Aorta (tissue), 5 donors: ENCODE measurements at regions not wholly inside any gene's neighbourhood (a gene's known extent, or its start where the extent isn't known, plus 50 kb on each side); places are given as distances from the start of the nearest gene placed in this dataset.

ENCODE experiments used
- ATAC-seq: fragments of 200-7000 bp; cut with Tn5 transposase; one replicate; pipeline ENCODE4 v1.9.1; 2022; ENCODE audit warnings: moderate library complexity; ENCODE audit not compliant: low FRiP score
- DNase-seq, 2 donors: peaks; one replicate each; pipeline ENCODE4 v3.0.0-alpha.2; 2020
- H3K27ac ChIP-seq, 2 donors: one replicate each; pipeline ENCODE4 v1.5.1; 2013; ENCODE audit warnings: low read length in 2 of 2, mild to moderate bottlenecking in 2 of 2, moderate library complexity in 2 of 2, control low read depth in 1 of 2, inconsistent platforms in 1 of 2, low read depth in 1 of 2
- H3K27me3 ChIP-seq, 2 donors: one replicate each; pipeline ENCODE4 v1.6.1; 2013; ENCODE audit warnings: control low read depth in 1 of 2, low read length in 1 of 2, mild to moderate bottlenecking in 1 of 2, moderate library complexity in 1 of 2; ENCODE audit not compliant: insufficient read depth in 2 of 2, control insufficient read depth in 1 of 2
- H3K36me3 ChIP-seq, 2 donors: one replicate each; pipeline ENCODE4 v1.6.1; 2013; ENCODE audit warnings: control low read depth in 1 of 2, low read length in 1 of 2, mild to moderate bottlenecking in 1 of 2; ENCODE audit not compliant: insufficient read depth in 2 of 2, control insufficient read depth in 1 of 2
- H3K4me1 ChIP-seq, 2 donors: one replicate each; pipeline ENCODE4 v1.6.1; 2013; ENCODE audit warnings: low read length in 2 of 2, control low read depth in 1 of 2, mild to moderate bottlenecking in 1 of 2, moderate library complexity in 1 of 2; ENCODE audit not compliant: insufficient read depth in 2 of 2, control insufficient read depth in 1 of 2
- H3K4me3 ChIP-seq, 2 donors: one replicate each; pipeline ENCODE4 v1.5.1; 2013; ENCODE audit warnings: low read length in 2 of 2, control low read depth in 1 of 2, mild to moderate bottlenecking in 1 of 2
- H3K9me3 ChIP-seq: one replicate; pipeline ENCODE4 v1.6.1; 2013; ENCODE audit warnings: mild to moderate bottlenecking, low read length; ENCODE audit not compliant: control insufficient read depth
- whole genome bisulfite sequencing, 2 donors: extraction: QIAGEN DNeasy Blood & Tissue Kit; methylation state at CpG; one replicate each; pipeline ENCODE4 v1.1.7; 2013; 5-methylcytosine and 5-hydroxymethylcytosine counted together
- intact Hi-C, 2 donors: fragments of 100-400 bp; cut with DNase I; formaldehyde crosslinking; loops; one replicate each; pipeline versions ENCODE4 v1.14.2 to v1.15.0; 2022
- donor health status: healthy with polysubstance abuse.
- donor health status: Bipolar disorder and iron deficiency.
- donor health status: DM: no; HTN: no; CAD: no.
- donor health status: DM: no; HTN: no; CAD: no.
- donor health status: DM: yes; HTN: yes; CAD: no.

GRCh38 chr16:85183564-85183963 is 71.3 kb upstream of the CIBAR2 start:
- no peaks in the 10 kb centered on the region for H3K9me3 ChIP-seq
- H3K4me1 ChIP-seq, result no peaks in the 10 kb centered on the region
- no peak overlapping the region for H3K4me3 ChIP-seq
- intact Hi-C loops, result no loop called here
- H3K36me3 ChIP-seq, result no peaks in the 10 kb centered on the region
- 92 to 94% methylated on average over 5 of the region's 5 CpGs for WGBS, 2 donors
- ATAC-seq (no peak), DNase-seq (no peak)
- H3K27ac ChIP-seq, result no peak overlapping the region
- no peaks in the 10 kb centered on the region for H3K27me3 ChIP-seq

GRCh38 chr16:85184404-85184803 is 72.1 kb upstream of the CIBAR2 start:
- Histone ChIP-seq H3K27ac (no peak overlapping the region), H3K27me3 (no peaks in the 10 kb centered on the region), H3K9me3 (no peaks in the 10 kb centered on the region), H3K36me3 (no peaks in the 10 kb centered on the region), H3K4me3 (no peak overlapping the region), H3K4me1 (no peaks in the 10 kb centered on the region)
- ATAC-seq (no peak), DNase-seq (no peak)
- intact Hi-C loops, result no loop called here

- Histone ChIP-seq H3K9me3 (no peaks in the 10 kb centered on the region), H3K4me3 (no peak overlapping the region), H3K27ac (no peak overlapping the region), H3K4me1 (no peaks in the 10 kb centered on the region), H3K36me3 (no peaks in the 10 kb centered on the region), H3K27me3 (no peaks in the 10 kb centered on the region)
- ATAC-seq, result no peak
- intact Hi-C loops, result no loop called here
- 70 to 76% methylated on average over 22 of the region's 22 CpGs for WGBS, 2 donors
- DNase-seq, result no peak
These were observed 73.2 kb upstream of the CIBAR2 start for GRCh38 chr16:85185303-85186100.

- H3K27ac ChIP-seq, result no peak overlapping the region
- no peaks in the 10 kb centered on the region for H3K4me1 ChIP-seq
- no peaks in the 10 kb centered on the region for H3K27me3 ChIP-seq
- WGBS, 2 donors, result 16 to 21% methylated on average over 10 to 13 of the region's 13 CpGs
- intact Hi-C loops, result no loop called here
- ATAC-seq (peak; percentile 81), DNase-seq (peak; percentile 80 to 88)
- H3K9me3 ChIP-seq, result no peaks in the 10 kb centered on the region
- H3K36me3 ChIP-seq, result no peaks in the 10 kb centered on the region
- no peak overlapping the region for H3K4me3 ChIP-seq
These were observed 74.7 kb upstream of the CIBAR2 start for GRCh38 chr16:85187002-85187401.

GRCh38 chr16:85187447-85187846 is 75.2 kb upstream of the CIBAR2 start:
- Histone ChIP-seq H3K9me3 (no peaks in the 10 kb centered on the region), H3K4me3 (no peak overlapping the region), H3K4me1 (no peaks in the 10 kb centered on the region), H3K27ac (no peak overlapping the region), H3K27me3 (no peaks in the 10 kb centered on the region), H3K36me3 (no peaks in the 10 kb centered on the region)
- intact Hi-C loops, result no loop called here
- 62 to 63% methylated on average over 13 of the region's 13 CpGs for WGBS, 2 donors
- DNase-seq, result no peak
- ATAC-seq, result peak; percentile 24

- H3K36me3 ChIP-seq, result no peaks in the 10 kb centered on the region
- ATAC-seq (no peak), DNase-seq (no peak)
- no peaks in the 10 kb centered on the region for H3K27me3 ChIP-seq
- intact Hi-C loops, result no loop called here
- H3K27ac ChIP-seq, result no peak overlapping the region
- 89 to 90% methylated on average over 12 of the region's 12 CpGs for WGBS, 2 donors
- H3K9me3 ChIP-seq, result no peaks in the 10 kb centered on the region
- H3K4me3 ChIP-seq, result no peak overlapping the region
- no peaks in the 10 kb centered on the region for H3K4me1 ChIP-seq
These were observed 75.6 kb upstream of the CIBAR2 start for GRCh38 chr16:85187886-85188285.

GRCh38 chr16:85188822-85189672 is 76.8 kb upstream of the CIBAR2 start:
- 74 to 75% methylated on average over 3 of the region's 3 CpGs for WGBS, 2 donors
- ATAC-seq, result no peak
- H3K4me3 ChIP-seq, result no peak overlapping the region

GRCh38 chr16:85190572-85190971 is 78.3 kb upstream of the CIBAR2 start:
- ATAC-seq (no peak), DNase-seq (no peak)
- Histone ChIP-seq H3K36me3 (no peaks in the 10 kb centered on the region), H3K27ac (no peak overlapping the region), H3K4me1 (no peaks in the 10 kb centered on the region), H3K27me3 (no peaks in the 10 kb centered on the region), H3K9me3 (no peaks in the 10 kb centered on the region), H3K4me3 (no peak overlapping the region)
- intact Hi-C loops, result no loop called here
- 72 to 77% methylated on average over 2 of the region's 2 CpGs for WGBS, 2 donors

More at GRCh38 chr16:85188822-85189672, 76.8 kb upstream of the CIBAR2 start:
- intact Hi-C loops, result no loop called here
- Histone ChIP-seq H3K36me3 (no peaks in the 10 kb centered on the region), H3K9me3 (no peaks in the 10 kb centered on the region), H3K27me3 (no peaks in the 10 kb centered on the region), H3K27ac (no peak overlapping the region), H3K4me1 (no peaks in the 10 kb centered on the region)
- DNase-seq, result no peak
